ENCODE measurements at regions not wholly inside any gene's neighbourhood (a gene's known extent, or its start where the extent isn't known, plus 50 kb on each side); places are given as distances from the start of the nearest gene placed in this dataset.

- ATAC-seq (ENCODE audit: poor library complexity): peak; percentile 61
- Histone ChIP-seq H3K27ac (ENCODE audit: low read depth in 1 of 2, low read length in 2 of 2) (peak overlapping the region; percentile 33 to 57), H3K27me3 (ENCODE audit: control insufficient read depth in 1 of 2, insufficient read depth in 2 of 2, low read length in 2 of 2) (no peaks in the 10 kb centered on the region), H3K9me3 (ENCODE audit: control insufficient read depth in 1 of 2, insufficient read depth in 1 of 2, low read length in 2 of 2) (no peaks in the 10 kb centered on the region), H3K4me3 (ENCODE audit: low read length) (no peak overlapping the region), H3K36me3 (ENCODE audit: insufficient read depth, low read length) (no peaks in the 10 kb centered on the region), H3K4me1 (ENCODE audit: insufficient read depth, low read length) (peaks cover 32% of the 10 kb centered on the region)
- no peaks in the 10 kb centered on the region for H3K9me3 Mint-ChIP-seq
- H3K27me3 Mint-ChIP-seq: no peaks in the 10 kb centered on the region
- peak overlapping the region; percentile 82 for H3K27ac Mint-ChIP-seq
- ChIA-PET CTCF (no interaction called here), POLR2A (interaction anchor here (0.8 to 1.5 kb wide), 6 partner anchors 8 to 141 kb away, joined by 3 to 4 read pairs (median 3); no protein-coding TSS in a partner anchor)
- peaks cover 77% of the 10 kb centered on the region for H3K4me1 Mint-ChIP-seq (ENCODE audit: low read depth)
- H3K36me3 Mint-ChIP-seq (ENCODE audit: low read depth): no peaks in the 10 kb centered on the region
- H3K4me3 Mint-ChIP-seq: peak overlapping the region; percentile 36
- intact Hi-C loops (cut with DNase I, micrococcal nuclease): no loop called here
- peak in 1 of 14 experiments; percentile 51 for DNase-seq
- no peak for TF ChIP-seq CTCF (IDR thresholded peaks at IDR 0.05)
Observed at GRCh38 chr13:108409730-108410129, 140.2 kb downstream of the TNFSF13B start.

- peaks cover 14% of the 10 kb centered on the region for H3K4me1 Mint-ChIP-seq (ENCODE audit: low read depth)
- H3K4me3 Mint-ChIP-seq: no peak overlapping the region
- H3K36me3 Mint-ChIP-seq (ENCODE audit: low read depth): no peaks in the 10 kb centered on the region
- H3K4me3 ChIP-seq (ENCODE audit: low read length): no peak overlapping the region
- no peaks in the 10 kb centered on the region for H3K9me3 Mint-ChIP-seq
- intact Hi-C loops (cut with DNase I, micrococcal nuclease): no loop called here
- H3K27me3 Mint-ChIP-seq: no peaks in the 10 kb centered on the region
- no peaks in the 10 kb centered on the region for H3K27me3 ChIP-seq (ENCODE audit: control insufficient read depth in 1 of 2, insufficient read depth in 2 of 2, low read length in 2 of 2)
- CTCF ChIA-PET: no interaction called here
- H3K27ac Mint-ChIP-seq: no peak overlapping the region
- H3K36me3 ChIP-seq (ENCODE audit: insufficient read depth, low read length): no peaks in the 10 kb centered on the region
- TF ChIP-seq CTCF (IDR thresholded peaks at IDR 0.05): no peak
- H3K4me1 ChIP-seq (ENCODE audit: insufficient read depth, low read length): peaks cover 10% of the 10 kb centered on the region
- no peak for ATAC-seq (ENCODE audit: poor library complexity)
- DNase-seq: no peak
- no peak overlapping the region for H3K27ac ChIP-seq (ENCODE audit: low read depth in 1 of 2, low read length in 2 of 2)
- POLR2A ChIA-PET: interaction anchor here (0.6 kb wide), 1 partner anchor 10 kb away, joined by 3 read pairs; no protein-coding TSS in a partner anchor
- no peaks in the 10 kb centered on the region for H3K9me3 ChIP-seq (ENCODE audit: control insufficient read depth in 1 of 2, insufficient read depth in 1 of 2, low read length in 2 of 2)
Observed at GRCh38 chr13:108419768-108420167, 150.2 kb downstream of the TNFSF13B start.

DNA sequence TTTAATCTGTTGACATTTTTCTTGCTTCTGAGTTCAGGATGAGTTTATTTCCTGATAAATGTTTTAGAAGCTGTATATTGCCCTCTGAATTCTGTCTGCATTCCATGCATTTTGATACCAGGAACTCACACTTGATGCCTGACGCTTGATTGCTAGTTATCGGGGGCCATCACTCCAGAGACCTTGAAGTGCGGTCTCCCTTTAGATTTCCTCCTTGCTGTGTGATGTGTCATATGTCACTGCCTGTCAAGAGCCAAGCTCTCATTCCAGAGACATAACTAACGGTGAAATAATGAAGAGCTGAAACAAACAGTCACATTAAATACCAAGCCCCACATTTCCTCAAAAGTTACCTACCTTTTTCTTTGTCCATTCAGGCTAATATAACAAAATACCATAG, 155.5 kb downstream of the TNFSF13B start:
- CTCF ChIA-PET: no interaction called here
- Mint-ChIP-seq H3K4me1 (ENCODE audit: low read depth) (no peaks in the 10 kb centered on the region), H3K27me3 (no peaks in the 10 kb centered on the region), H3K4me3 (no peak overlapping the region), H3K36me3 (ENCODE audit: low read depth) (no peaks in the 10 kb centered on the region), H3K9me3 (no peaks in the 10 kb centered on the region), H3K27ac (no peak overlapping the region)
- intact Hi-C loops (cut with DNase I, micrococcal nuclease): no loop called here
- POLR2A ChIA-PET: no interaction called here
- Histone ChIP-seq H3K27ac (ENCODE audit: low read depth in 1 of 2, low read length in 2 of 2) (no peak overlapping the region), H3K9me3 (ENCODE audit: control insufficient read depth in 1 of 2, insufficient read depth in 1 of 2, low read length in 2 of 2) (no peaks in the 10 kb centered on the region), H3K4me1 (ENCODE audit: insufficient read depth, low read length) (peaks cover under 1% of the 10 kb centered on the region), H3K4me3 (ENCODE audit: low read length) (no peak overlapping the region), H3K36me3 (ENCODE audit: insufficient read depth, low read length) (no peaks in the 10 kb centered on the region), H3K27me3 (ENCODE audit: control insufficient read depth in 1 of 2, insufficient read depth in 2 of 2, low read length in 2 of 2) (no peaks in the 10 kb centered on the region)
- DNase-seq (no peak), ATAC-seq (ENCODE audit: poor library complexity) (no peak)
- no peak for TF ChIP-seq CTCF (IDR thresholded peaks at IDR 0.05)

Data from CD4-positive, alpha-beta T cell (primary cell).